GM12875 (cell line): ENCODE measurements at regions not wholly inside any gene's neighbourhood (a gene's known extent, or its start where the extent isn't known, plus 50 kb on each side); places are given as distances from the start of the nearest gene placed in this dataset.
"Not testable (repeated sequence)": the region's sequence is repeated elsewhere in the genome, so short reads cannot be mapped to it uniquely, and the experiment has no call there.

ENCODE experiments used
- H3K4me3 ChIP-seq: one replicate; pipeline ENCODE4 v1.5.1; 2011; ENCODE audit warnings: low read depth, low read length, control low read depth
- TF ChIP-seq, protein P1 (sequence below): IDR thresholded peaks from 2 replicates; pipeline ENCODE4 v1.5.1; 2011; ENCODE audit warnings: low read depth, mild to moderate bottlenecking, control low read depth, inconsistent platforms, low read length, moderate library complexity, borderline replicate concordance; ENCODE audit not compliant: insufficient read depth

GRCh38 chr18:40292985-40293710 lies 1661.9 kb upstream of the PIK3C3 start:
- TF ChIP-seq, protein P1, sequence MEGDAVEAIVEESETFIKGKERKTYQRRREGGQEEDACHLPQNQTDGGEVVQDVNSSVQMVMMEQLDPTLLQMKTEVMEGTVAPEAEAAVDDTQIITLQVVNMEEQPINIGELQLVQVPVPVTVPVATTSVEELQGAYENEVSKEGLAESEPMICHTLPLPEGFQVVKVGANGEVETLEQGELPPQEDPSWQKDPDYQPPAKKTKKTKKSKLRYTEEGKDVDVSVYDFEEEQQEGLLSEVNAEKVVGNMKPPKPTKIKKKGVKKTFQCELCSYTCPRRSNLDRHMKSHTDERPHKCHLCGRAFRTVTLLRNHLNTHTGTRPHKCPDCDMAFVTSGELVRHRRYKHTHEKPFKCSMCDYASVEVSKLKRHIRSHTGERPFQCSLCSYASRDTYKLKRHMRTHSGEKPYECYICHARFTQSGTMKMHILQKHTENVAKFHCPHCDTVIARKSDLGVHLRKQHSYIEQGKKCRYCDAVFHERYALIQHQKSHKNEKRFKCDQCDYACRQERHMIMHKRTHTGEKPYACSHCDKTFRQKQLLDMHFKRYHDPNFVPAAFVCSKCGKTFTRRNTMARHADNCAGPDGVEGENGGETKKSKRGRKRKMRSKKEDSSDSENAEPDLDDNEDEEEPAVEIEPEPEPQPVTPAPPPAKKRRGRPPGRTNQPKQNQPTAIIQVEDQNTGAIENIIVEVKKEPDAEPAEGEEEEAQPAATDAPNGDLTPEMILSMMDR, result no peak
- no peak overlapping the region for H3K4me3 ChIP-seq

- TF ChIP-seq, protein P1, result no peak
- no peak overlapping the region for H3K4me3 ChIP-seq
Observed at GRCh38 chr18:40283560-40283959, 1671.5 kb upstream of the PIK3C3 start.

GRCh38 chr18:40281356-40281755 lies 1673.7 kb upstream of the PIK3C3 start:
- H3K4me3 ChIP-seq, result not testable (repeated sequence)

GRCh38 chr18:40274618-40275196 lies 1680.3 kb upstream of the PIK3C3 start:
- TF ChIP-seq, protein P1, result no peak
- H3K4me3 ChIP-seq, result no peak overlapping the region

DNA sequence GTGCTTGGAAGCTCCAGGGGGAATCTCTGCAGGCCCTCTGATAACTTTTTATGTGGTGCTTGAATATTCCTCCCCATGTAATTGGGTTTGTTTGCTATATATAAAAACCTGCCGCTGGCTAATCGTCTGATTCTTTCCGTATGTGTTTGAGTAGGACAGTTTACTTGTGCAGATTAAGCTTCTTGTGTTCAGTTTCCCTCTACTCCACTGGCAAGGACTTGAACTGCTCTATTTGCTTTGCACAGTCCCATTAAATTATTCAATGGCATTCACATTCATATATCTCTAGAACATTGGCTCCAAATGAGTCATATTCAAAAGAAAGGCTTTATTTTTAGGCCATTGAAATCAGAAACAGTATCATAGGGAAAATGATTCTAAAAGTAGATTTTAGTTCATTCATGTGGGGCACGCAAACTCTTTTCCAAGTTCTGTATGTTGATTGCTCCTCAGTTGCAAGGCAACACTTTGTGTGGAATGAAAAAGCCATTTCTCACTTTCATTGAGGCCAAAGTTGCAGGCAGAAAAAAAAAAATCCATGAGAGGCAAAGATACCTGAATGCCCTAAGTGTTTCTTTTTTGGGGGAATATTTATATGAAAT lies 1682.3 kb upstream of the PIK3C3 start:
- TF ChIP-seq, protein P1, result no peak
- no peak overlapping the region for H3K4me3 ChIP-seq

DNA sequence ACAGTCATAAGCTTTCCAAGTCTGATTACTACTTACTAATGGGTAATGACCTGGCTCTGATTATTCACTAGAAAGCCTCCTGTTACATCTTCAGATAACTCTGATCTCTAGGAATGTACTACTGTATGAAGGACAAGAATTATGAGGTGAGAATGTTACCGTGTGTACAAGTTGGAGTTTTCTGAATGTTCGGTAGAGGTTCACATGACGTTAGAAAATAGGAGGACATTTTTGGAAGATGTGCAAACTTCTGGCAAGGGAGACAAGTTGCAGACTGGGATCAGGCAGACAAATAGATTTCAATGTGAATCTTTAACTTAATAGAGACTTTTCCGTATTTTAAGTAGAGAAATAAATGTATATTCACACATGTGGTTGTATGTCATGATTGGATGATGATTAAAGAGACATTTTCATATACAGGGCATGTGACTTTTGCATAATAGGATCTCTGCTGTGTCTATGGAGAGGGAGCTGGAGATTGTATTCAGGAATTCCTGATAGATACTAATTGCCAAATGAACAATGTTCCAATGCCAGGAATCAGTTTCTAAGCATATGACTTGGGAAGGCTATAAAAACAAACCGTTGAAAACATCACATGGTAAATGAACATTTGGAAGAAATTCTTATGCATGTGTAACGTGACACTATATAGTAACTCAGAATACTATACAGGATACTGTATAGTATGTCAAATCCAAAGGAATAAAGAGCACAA lies 1695.8 kb upstream of the PIK3C3 start:
- no peak overlapping the region for H3K4me3 ChIP-seq
- TF ChIP-seq, protein P1, result no peak

- TF ChIP-seq, protein P1, result no peak
- H3K4me3 ChIP-seq, result no peak overlapping the region
Observed at GRCh38 chr18:40258311-40258710, 1696.7 kb upstream of the PIK3C3 start.
